ENCODE measurements at regions not wholly inside any gene's neighbourhood (a gene's known extent, or its start where the extent isn't known, plus 50 kb on each side); places are given as distances from the start of the nearest gene placed in this dataset.
A peak's percentile ranks its signal among the peaks of the same experiment; 100 is the strongest.

- Mint-ChIP-seq H3K9me3 (no peaks in the 10 kb centered on the region), H3K36me3 (ENCODE audit: low read depth) (no peaks in the 10 kb centered on the region), H3K4me3 (no peak overlapping the region), H3K4me1 (ENCODE audit: low read depth) (no peaks in the 10 kb centered on the region), H3K27me3 (ENCODE audit: low read depth) (peaks cover 4% of the 10 kb centered on the region), H3K27ac (no peak overlapping the region)
- DNase-seq (ENCODE audit: low spot score), result no peak
Measured at GRCh38 chr14:49449749-49450148, 136.4 kb downstream of the RPS29 start.

GRCh38 chr14:49447540-49448107, 138.6 kb downstream of the RPS29 start:
- no peaks in the 10 kb centered on the region for H3K27me3 Mint-ChIP-seq (ENCODE audit: low read depth)
- no peak for DNase-seq (ENCODE audit: low spot score)
- no peaks in the 10 kb centered on the region for H3K36me3 Mint-ChIP-seq (ENCODE audit: low read depth)
- H3K9me3 Mint-ChIP-seq, result no peaks in the 10 kb centered on the region
- no peak overlapping the region for H3K27ac Mint-ChIP-seq
- H3K4me1 Mint-ChIP-seq (ENCODE audit: low read depth), result no peaks in the 10 kb centered on the region
- no peak overlapping the region for H3K4me3 Mint-ChIP-seq

GRCh38 chr14:49446801-49447200, 139.4 kb downstream of the RPS29 start:
- peaks cover 2% of the 10 kb centered on the region for H3K27me3 Mint-ChIP-seq (ENCODE audit: low read depth)
- H3K27ac Mint-ChIP-seq, result no peak overlapping the region
- no peak for DNase-seq (ENCODE audit: low spot score)
- H3K4me3 Mint-ChIP-seq, result no peak overlapping the region
- no peaks in the 10 kb centered on the region for H3K36me3 Mint-ChIP-seq (ENCODE audit: low read depth)
- no peaks in the 10 kb centered on the region for H3K9me3 Mint-ChIP-seq
- H3K4me1 Mint-ChIP-seq (ENCODE audit: low read depth), result no peaks in the 10 kb centered on the region

DNA sequence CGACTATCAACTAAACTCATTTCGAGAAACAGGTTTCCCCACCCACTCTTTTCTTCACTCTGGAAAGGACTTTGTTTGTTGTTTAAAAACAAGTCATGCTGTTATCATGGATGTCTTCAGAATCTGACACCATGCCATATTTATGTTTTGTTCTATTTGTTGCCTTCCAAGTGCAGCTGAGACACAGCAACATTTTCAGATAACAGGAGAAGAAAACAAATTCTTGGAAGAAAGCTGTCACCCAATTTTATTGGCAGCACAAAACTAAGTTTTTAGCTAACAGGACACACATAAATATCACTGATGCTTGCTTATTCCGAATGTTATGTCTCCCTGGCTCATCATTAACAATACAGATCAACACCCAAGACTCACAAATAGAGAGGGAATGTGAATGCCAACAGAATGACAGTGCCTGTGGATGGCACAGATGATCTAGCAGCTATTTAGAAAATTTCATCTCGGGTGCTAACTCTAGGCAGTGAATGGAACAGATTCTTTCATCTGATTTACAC, 147.9 kb downstream of the RPS29 start:
- Mint-ChIP-seq H3K4me3 (no peak overlapping the region), H3K4me1 (ENCODE audit: low read depth) (no peaks in the 10 kb centered on the region), H3K27me3 (ENCODE audit: low read depth) (peaks cover 4% of the 10 kb centered on the region), H3K36me3 (ENCODE audit: low read depth) (no peaks in the 10 kb centered on the region), H3K9me3 (peaks cover 6% of the 10 kb centered on the region), H3K27ac (no peak overlapping the region)
- no peak for DNase-seq (ENCODE audit: low spot score)

- H3K4me1 Mint-ChIP-seq (ENCODE audit: low read depth), result no peaks in the 10 kb centered on the region
- peaks cover 19% of the 10 kb centered on the region for H3K9me3 Mint-ChIP-seq
- H3K4me3 Mint-ChIP-seq, result no peak overlapping the region
- DNase-seq (ENCODE audit: low spot score), result no peak
- H3K27ac Mint-ChIP-seq, result no peak overlapping the region
- no peaks in the 10 kb centered on the region for H3K27me3 Mint-ChIP-seq (ENCODE audit: low read depth)
- no peaks in the 10 kb centered on the region for H3K36me3 Mint-ChIP-seq (ENCODE audit: low read depth)
Measured at GRCh38 chr14:49428076-49428475, 158.1 kb downstream of the RPS29 start.

GRCh38 chr14:49427117-49427516, 159.1 kb downstream of the RPS29 start:
- Mint-ChIP-seq H3K9me3 (peaks cover 10% of the 10 kb centered on the region), H3K36me3 (ENCODE audit: low read depth) (no peaks in the 10 kb centered on the region), H3K27me3 (ENCODE audit: low read depth) (no peaks in the 10 kb centered on the region), H3K27ac (no peak overlapping the region), H3K4me1 (ENCODE audit: low read depth) (no peaks in the 10 kb centered on the region), H3K4me3 (no peak overlapping the region)
- DNase-seq (ENCODE audit: low spot score), result no peak

- Mint-ChIP-seq H3K27me3 (ENCODE audit: low read depth) (no peaks in the 10 kb centered on the region), H3K9me3 (peaks cover 3% of the 10 kb centered on the region), H3K4me3 (no peak overlapping the region), H3K36me3 (ENCODE audit: low read depth) (no peaks in the 10 kb centered on the region), H3K27ac (no peak overlapping the region), H3K4me1 (ENCODE audit: low read depth) (no peaks in the 10 kb centered on the region)
- DNase-seq (ENCODE audit: low spot score), result no peak
Measured at GRCh38 chr14:49425921-49426320, 160.3 kb downstream of the RPS29 start.

DNA sequence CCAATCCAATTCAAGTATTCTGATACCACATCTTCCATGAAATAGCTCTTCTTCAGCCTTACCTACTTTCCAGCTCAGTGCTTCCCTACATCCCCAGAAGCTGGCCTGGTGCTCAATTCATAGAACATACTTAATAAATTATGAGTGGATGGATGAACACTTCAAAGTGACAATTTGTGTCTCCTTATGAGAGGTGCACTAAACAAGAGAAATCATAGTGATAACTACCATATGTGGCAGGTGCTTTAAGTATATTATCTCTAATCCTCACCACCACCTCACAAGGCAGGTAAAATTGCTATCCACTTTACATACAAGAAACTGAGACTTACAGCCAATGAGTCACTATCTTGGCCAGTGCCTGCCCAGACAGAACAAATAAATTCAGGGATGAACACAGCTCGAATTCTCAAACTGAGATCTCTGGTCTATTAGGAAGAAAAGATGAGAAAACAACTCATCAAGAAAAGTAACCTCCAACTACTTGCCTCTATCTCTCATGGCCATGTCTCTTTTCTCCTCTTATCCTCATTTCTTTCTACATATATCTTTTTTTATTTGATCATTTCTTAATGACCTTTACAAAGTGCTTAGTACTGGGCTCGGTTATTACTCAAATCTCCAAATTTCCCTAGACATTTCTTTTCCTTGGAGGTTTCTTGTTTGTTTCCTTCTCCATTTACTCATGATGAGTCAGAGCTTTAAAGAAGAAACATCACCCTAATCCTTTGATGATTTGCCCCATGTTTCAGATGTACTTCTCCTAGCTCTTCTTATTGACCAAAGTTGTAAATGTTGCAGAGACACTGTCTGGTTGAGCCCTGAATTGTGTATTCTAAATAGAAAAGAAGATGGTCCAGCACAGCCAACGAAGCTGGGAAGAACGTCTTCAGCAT, 161.5 kb downstream of the RPS29 start:
- Mint-ChIP-seq H3K4me1 (ENCODE audit: low read depth) (no peaks in the 10 kb centered on the region), H3K27ac (no peak overlapping the region), H3K36me3 (ENCODE audit: low read depth) (no peaks in the 10 kb centered on the region), H3K27me3 (ENCODE audit: low read depth) (no peaks in the 10 kb centered on the region), H3K4me3 (no peak overlapping the region), H3K9me3 (no peaks in the 10 kb centered on the region)
- DNase-seq (ENCODE audit: low spot score), result no peak

GRCh38 chr14:49420201-49420600, 166.0 kb downstream of the RPS29 start:
- Mint-ChIP-seq H3K36me3 (ENCODE audit: low read depth) (no peaks in the 10 kb centered on the region), H3K27me3 (ENCODE audit: low read depth) (no peaks in the 10 kb centered on the region), H3K4me3 (no peak overlapping the region), H3K4me1 (ENCODE audit: low read depth) (no peaks in the 10 kb centered on the region), H3K27ac (no peak overlapping the region), H3K9me3 (no peaks in the 10 kb centered on the region)
- peak; percentile 8 for DNase-seq (ENCODE audit: low spot score)

DNA sequence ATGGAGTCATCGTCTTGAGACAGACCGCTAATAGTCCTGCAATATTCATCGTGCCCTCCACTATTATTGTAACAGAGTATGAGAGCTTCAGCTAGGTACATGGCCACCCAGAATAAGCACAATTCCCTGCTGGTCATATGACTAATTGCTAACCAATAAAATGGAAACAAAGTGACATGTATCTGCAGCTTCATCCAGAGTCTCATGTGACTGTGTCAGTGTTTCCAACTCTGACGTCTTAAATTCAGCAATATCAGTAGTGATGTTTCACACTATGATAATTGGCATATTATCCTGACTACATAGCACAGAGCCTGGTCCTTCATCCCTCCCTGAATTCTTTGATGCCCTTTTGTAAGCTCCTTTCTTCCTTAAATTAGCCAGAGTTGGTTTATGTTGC, 167.4 kb downstream of the RPS29 start:
- no peak for DNase-seq (ENCODE audit: low spot score)
- H3K9me3 Mint-ChIP-seq, result no peaks in the 10 kb centered on the region
- no peaks in the 10 kb centered on the region for H3K4me1 Mint-ChIP-seq (ENCODE audit: low read depth)
- no peak overlapping the region for H3K27ac Mint-ChIP-seq
- H3K27me3 Mint-ChIP-seq (ENCODE audit: low read depth), result no peaks in the 10 kb centered on the region
- no peak overlapping the region for H3K4me3 Mint-ChIP-seq
- no peaks in the 10 kb centered on the region for H3K36me3 Mint-ChIP-seq (ENCODE audit: low read depth)

- DNase-seq (ENCODE audit: low spot score), result no peak
- Mint-ChIP-seq H3K4me3 (no peak overlapping the region), H3K4me1 (ENCODE audit: low read depth) (no peaks in the 10 kb centered on the region), H3K27ac (no peak overlapping the region), H3K27me3 (ENCODE audit: low read depth) (no peaks in the 10 kb centered on the region), H3K36me3 (ENCODE audit: low read depth) (no peaks in the 10 kb centered on the region), H3K9me3 (no peaks in the 10 kb centered on the region)
Measured at GRCh38 chr14:49417790-49418189, 168.4 kb downstream of the RPS29 start.

DNA sequence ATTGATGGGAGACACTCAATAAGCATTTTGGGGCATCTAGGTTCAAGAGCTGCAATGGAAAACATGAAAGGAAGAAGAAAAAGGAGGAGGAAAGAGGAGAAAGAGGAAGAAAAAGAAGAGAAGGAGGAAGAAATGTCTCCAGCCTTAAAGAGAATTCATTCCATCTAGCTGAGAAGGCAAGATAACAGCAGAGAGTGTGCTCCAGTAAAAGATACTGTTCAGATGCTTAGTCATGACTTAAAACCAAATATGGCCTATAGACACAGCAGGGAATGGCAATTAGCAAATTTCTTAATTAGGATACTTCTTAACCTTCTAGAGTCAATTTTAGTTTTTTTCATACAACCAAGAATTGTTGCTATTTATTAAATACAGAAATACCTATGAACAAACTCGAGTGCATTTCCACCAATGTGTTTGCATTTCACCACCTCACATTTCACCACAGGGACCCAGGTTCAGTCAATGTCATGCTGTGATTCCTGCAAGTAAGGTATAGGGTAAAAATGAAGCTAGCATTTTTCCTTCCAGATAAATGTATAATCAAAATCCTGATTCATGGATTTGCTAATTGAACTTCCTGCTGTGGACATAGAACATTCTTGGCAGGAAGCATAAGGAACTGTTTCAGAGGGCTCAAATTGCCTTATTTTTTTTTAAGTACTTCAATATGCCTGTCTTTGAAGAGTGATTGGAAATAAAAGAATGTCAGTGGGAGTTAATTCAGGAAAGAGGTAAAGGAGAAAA, 177.8 kb downstream of the RPS29 start:
- Mint-ChIP-seq H3K9me3 (no peaks in the 10 kb centered on the region), H3K36me3 (ENCODE audit: low read depth) (no peaks in the 10 kb centered on the region), H3K4me1 (ENCODE audit: low read depth) (no peaks in the 10 kb centered on the region), H3K27me3 (ENCODE audit: low read depth) (peaks cover 3% of the 10 kb centered on the region), H3K27ac (no peak overlapping the region), H3K4me3 (no peak overlapping the region)
- DNase-seq (ENCODE audit: low spot score), result no peak

GRCh38 chr14:49405291-49405690, 180.9 kb downstream of the RPS29 start:
- Mint-ChIP-seq H3K9me3 (no peaks in the 10 kb centered on the region), H3K36me3 (ENCODE audit: low read depth) (no peaks in the 10 kb centered on the region), H3K27me3 (ENCODE audit: low read depth) (peaks cover 3% of the 10 kb centered on the region), H3K4me3 (no peak overlapping the region), H3K4me1 (ENCODE audit: low read depth) (peaks cover 3% of the 10 kb centered on the region), H3K27ac (no peak overlapping the region)
- DNase-seq (ENCODE audit: low spot score), result no peak

GRCh38 chr14:49401373-49401772, 184.8 kb downstream of the RPS29 start:
- Mint-ChIP-seq H3K27ac (no peak overlapping the region), H3K36me3 (ENCODE audit: low read depth) (no peaks in the 10 kb centered on the region), H3K4me1 (ENCODE audit: low read depth) (peaks cover 3% of the 10 kb centered on the region), H3K27me3 (ENCODE audit: low read depth) (peaks cover 3% of the 10 kb centered on the region), H3K9me3 (no peaks in the 10 kb centered on the region), H3K4me3 (no peak overlapping the region)
- DNase-seq (ENCODE audit: low spot score), result no peak
